ENCODE measurements at regions not wholly inside any gene's neighbourhood (a gene's known extent, or its start where the extent isn't known, plus 50 kb on each side); places are given as distances from the start of the nearest gene placed in this dataset.

DNA sequence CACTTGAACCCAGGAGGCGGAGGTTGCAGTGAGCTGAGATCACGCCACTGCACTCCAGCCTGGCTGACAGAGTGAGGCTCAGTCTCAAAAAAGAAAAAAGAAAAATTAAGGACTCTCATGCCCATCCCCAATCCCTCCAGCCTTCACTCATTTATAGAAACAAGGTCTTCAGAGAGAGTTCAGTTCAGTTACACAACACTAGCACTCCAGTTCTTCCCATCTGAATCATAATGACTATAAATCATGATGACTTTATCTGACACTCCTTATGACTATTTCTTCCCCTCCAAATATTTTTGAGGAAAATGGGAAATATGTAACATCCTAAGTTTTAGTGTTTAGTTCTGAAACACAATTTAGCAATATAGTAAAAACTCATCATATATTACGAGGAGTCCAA lies 107.4 kb upstream of the LSM8 start:
- DNase-seq (ENCODE audit: low read depth in 2 of 2, low spot score in 1 of 2) = no peak

DNA sequence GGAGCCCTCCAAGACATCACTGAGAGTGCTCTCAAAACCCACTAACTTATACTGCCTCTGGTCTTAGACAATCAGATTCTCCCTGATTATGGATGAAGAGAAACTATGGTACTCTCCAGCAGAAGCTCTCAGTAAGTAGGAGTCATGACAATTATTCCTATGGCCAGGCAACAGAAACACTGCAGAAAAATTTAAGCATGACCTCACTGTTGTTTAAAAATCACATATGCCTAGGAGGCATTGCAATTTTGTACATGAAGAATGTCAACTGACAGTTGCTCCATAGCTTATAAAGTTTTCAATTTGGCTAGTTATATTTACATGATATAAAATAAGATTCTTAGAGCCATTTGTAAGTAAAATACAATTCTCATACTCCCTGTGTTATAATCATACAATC lies 105.9 kb upstream of the LSM8 start:
- DNase-seq (ENCODE audit: low read depth in 2 of 2, low spot score in 1 of 2) = no peak

DNA sequence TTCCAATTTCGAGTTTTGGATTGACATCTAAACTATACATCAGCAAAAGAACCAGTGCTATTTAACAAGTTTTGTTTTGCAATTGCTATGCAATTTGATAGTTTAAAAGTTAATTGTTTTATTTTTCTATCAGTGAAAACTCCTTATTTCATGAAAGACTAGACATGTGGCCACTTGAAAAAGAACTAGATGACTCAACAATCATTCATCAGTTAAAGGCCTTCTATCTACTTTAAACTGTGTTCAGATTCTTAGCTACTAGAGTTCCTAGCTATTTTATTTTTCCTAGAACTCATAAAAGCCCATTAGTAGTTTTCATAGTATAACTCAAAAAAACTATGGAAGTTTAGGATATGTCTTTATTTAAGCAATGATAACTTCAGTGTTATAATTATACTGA lies 104.6 kb upstream of the LSM8 start:
- no peak for DNase-seq (ENCODE audit: low read depth in 2 of 2, low spot score in 1 of 2)

- peak in 1 of 2 donors; percentile 1 for DNase-seq (ENCODE audit: low read depth in 2 of 2, low spot score in 1 of 2)
Observed at GRCh38 chr7:118080947-118081346, 103.0 kb upstream of the LSM8 start.

DNA sequence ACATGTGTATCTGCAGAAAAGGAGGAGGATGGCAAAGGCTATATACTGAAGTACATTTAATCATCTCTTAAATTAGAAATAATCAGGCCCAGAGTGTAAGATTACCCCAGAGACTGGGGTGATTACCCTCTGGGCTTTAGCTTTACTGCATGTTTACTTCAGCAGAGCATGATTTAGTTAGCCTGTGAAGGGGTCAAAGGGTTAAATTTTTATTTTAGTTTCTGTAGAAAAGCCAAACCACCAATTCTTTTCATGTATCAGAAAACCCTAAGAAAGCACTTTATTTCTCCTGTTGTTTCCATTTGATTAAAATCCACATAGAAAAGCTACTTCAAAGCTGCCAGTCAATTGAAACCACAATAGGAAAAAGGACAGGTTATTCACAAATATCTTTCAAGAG lies 101.5 kb upstream of the LSM8 start:
- no peak for DNase-seq (ENCODE audit: low read depth in 2 of 2, low spot score in 1 of 2)

DNA sequence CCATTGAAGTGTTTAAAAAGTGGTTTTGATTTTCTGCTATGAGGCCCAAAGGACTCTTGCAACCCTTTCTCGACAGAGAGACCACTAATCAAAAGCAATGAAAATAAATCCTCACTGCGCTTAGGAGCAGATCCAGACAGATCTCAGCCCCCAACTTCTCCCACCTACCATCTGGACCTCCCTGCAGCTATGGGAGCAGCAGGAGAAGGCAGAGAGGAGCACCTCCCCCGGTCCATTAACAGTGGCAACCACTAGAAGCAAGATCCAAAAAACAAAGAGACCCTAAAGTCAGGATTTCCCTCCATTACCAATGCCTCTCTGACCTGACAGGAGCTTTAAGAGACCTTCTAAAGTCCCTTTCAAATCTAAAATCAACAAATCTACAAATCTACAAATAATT lies 99.0 kb upstream of the LSM8 start:
- no peak for DNase-seq (ENCODE audit: low read depth in 2 of 2, low spot score in 1 of 2)

DNA sequence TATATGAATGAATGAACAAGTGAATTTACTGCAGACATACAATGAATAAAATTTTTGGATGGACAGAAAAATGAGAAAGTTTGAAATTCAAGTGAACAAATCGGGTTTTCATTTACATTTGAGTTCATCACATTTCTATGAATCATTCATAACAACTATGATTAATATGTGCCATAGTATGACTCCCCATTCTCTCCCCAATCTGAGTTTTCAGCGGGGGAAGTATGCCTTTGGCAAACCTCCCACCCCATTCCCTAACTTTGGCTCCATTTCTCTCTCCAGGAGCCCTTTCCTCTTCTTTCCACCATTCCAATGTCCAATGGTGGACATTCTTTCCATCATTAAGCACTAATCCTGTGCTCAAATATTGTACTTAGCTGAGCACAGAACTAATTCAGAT lies 96.8 kb upstream of the LSM8 start:
- no peak for DNase-seq (ENCODE audit: low read depth in 2 of 2, low spot score in 1 of 2)

- DNase-seq (ENCODE audit: low read depth in 2 of 2, low spot score in 1 of 2) = no peak
Observed at GRCh38 chr7:118094044-118094443, 89.9 kb upstream of the LSM8 start.

DNA sequence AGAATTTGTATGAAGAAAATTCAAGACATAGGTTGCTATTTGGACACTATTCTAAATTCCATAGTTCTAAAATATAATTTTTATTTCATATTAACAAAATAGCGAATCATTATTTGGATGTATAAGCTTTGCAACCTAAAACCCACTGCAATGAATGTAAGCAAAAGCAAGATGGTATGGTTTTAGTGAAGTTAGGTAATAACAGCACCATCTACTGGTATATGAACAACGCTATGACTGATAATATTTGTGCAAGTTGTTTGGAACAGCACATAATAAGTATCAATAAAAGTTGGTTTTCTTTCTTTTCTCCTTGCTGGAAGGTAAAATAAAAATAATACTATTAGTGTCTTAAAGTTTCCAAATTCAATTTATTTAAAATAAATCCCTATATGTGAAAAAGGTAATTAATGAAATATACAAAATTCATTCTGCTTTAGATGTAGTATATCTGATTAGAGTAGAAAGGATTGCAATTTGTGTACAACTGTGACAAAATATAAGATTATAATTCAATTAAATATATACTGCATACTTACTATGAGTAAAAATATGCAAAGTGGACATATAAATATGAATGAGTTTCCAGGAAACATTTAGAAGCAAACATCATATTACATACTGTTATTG lies 79.0 kb upstream of the LSM8 start:
- no peak for DNase-seq (ENCODE audit: low read depth in 2 of 2, low spot score in 1 of 2)

DNA sequence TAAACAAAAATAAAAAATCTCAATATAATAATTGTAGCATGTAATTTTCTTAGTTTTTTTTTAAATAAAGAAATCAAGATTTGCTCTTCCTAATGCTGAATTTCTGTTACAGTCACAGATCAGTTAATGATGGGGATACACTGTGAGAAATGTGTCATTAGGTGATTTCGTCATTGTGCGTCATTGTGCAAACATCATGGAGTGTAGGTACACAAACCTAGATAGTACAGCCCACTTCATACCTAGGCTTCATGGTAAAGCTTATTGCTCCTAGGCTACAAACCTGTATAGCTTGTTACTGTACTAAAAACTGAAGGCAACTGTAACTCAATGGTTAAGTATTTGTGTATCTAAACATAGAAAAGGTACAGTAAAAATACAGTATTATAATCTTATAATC lies 74.4 kb upstream of the LSM8 start:
- no peak for DNase-seq (ENCODE audit: low read depth in 2 of 2, low spot score in 1 of 2)

GRCh38 chr7:118110178-118110925 lies 73.6 kb upstream of the LSM8 start:
- no peak for DNase-seq (ENCODE audit: low read depth in 2 of 2, low spot score in 1 of 2)

- DNase-seq (ENCODE audit: low read depth in 2 of 2, low spot score in 1 of 2) = no peak
Observed at GRCh38 chr7:118111347-118111746, 72.6 kb upstream of the LSM8 start.

GRCh38 chr7:118114175-118114574 lies 69.8 kb upstream of the LSM8 start:
- no peak for DNase-seq (ENCODE audit: low read depth in 2 of 2, low spot score in 1 of 2)

DNA sequence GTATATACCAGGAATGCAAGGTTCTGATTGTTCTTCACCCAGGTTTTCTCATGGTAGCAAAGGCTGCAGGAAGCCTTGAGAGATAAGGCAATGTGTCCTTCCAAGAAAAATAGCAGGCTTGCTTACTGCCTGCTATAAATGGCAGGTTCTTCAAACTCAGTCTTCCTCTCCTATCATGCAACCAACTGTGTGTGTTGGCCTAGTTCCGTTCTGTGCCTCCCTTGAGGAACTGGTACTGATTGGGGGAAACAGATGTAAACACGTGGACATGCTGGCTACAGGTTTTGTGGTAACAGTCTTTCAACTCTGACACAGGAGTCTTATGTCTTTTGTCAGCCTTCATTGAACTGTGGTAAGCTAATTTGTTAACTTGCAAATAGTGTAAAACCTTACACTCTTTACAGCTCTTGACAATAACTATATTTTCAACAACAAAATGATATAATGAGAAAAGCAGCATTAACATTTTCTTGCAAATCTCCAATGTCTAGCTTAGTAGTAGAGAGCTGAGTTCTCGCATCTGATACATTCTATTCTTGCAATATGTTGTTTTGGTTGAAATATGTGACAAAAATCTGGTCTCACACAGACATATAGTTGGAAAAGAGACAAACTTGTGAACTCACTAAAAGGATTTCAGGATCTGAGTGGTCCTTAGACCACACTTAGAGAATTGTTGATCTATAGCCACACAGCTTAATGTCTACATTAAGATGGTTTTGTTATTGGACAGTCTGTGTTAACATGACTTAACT lies 54.7 kb upstream of the LSM8 start:
- DNase-seq (ENCODE audit: low read depth in 2 of 2, low spot score in 1 of 2) = no peak

GRCh38 chr7:118132764-118133163 lies 51.2 kb upstream of the LSM8 start:
- DNase-seq (ENCODE audit: low read depth in 2 of 2, low spot score in 1 of 2) = no peak

All from stimulated activated CD8-positive, alpha-beta memory T cell treated with anti-CD3 and anti-CD28 coated beads, Interleukin-4, amount 100 ng/mL, for 4 hours (primary cell).